ENCODE measurements at regions not wholly inside any gene's neighbourhood (a gene's known extent, or its start where the extent isn't known, plus 50 kb on each side); places are given as distances from the start of the nearest gene placed in this dataset.
A peak's percentile ranks its signal among the peaks of the same experiment; 100 is the strongest.

GRCh38 chr17:62164747-62165722 is 100.0 kb upstream of the MED13 start:
- no TSS peak for BruUV-seq (replicated peaks)
- peak; percentile 63 for FAIRE-seq
- POLR2A ChIA-PET: no interaction called here
- peak; percentile 11; the same call in 1 of the 2 replicates for TF ChIP-seq RXRB (CRISPR knock-in tag; IDR thresholded peaks at IDR 0.05; ENCODE audit: borderline replicate concordance)
- no peak for TF ChIP-seq RXRA (CRISPR knock-in tag; IDR thresholded peaks at IDR 0.05)
- TF ChIP-seq MXI1 (IDR thresholded peaks at IDR 0.05; ENCODE audit: borderline replicate concordance, low read depth, low read length): no peak
- TF ChIP-seq CENPT (CRISPR knock-in tag; IDR thresholded peaks at IDR 0.05; ENCODE audit: low read depth): no peak
- TF ChIP-seq MED13 (CRISPR knock-in tag; IDR thresholded peaks at IDR 0.05): no peak
- TF ChIP-seq ZNF33B (CRISPR knock-in tag; IDR thresholded peaks at IDR 0.05): no peak
- TF ChIP-seq ZNF326 (CRISPR knock-in tag; IDR thresholded peaks at IDR 0.05; ENCODE audit: borderline replicate concordance): no peak
- TF ChIP-seq POLR2AphosphoS5 (IDR thresholded peaks at IDR 0.05; ENCODE audit: low read depth, low read length): no peak
- TF ChIP-seq TBX2 (CRISPR knock-in tag; IDR thresholded peaks at IDR 0.05; ENCODE audit: borderline replicate concordance): peak; percentile 68; the same call in 1 of the 2 replicates
- no peak for TF ChIP-seq PHF21A (CRISPR knock-in tag; IDR thresholded peaks at IDR 0.05)
- TF ChIP-seq CREM (IDR thresholded peaks at IDR 0.05): peak; percentile 62
- no peak for TF ChIP-seq CREM (CRISPR knock-in tag; IDR thresholded peaks at IDR 0.05)
- no peak for TF ChIP-seq ZNF12 (CRISPR knock-in tag; IDR thresholded peaks at IDR 0.05)
- TF ChIP-seq ASH2L (IDR thresholded peaks at IDR 0.05; ENCODE audit: insufficient read length, low read depth, low read length): peak; percentile 46
- no peak for TF ChIP-seq ATF1 (CRISPR knock-in tag; IDR thresholded peaks at IDR 0.05)
- no peak for TF ChIP-seq MIXL1 (CRISPR knock-in tag; IDR thresholded peaks at IDR 0.05)
- no peak for TF ChIP-seq JARID2 (CRISPR knock-in tag; IDR thresholded peaks at IDR 0.05; ENCODE audit: insufficient replicate concordance)
- TF ChIP-seq NFYC (CRISPR knock-in tag; IDR thresholded peaks at IDR 0.05): no peak
- TF ChIP-seq ZBTB44 (CRISPR knock-in tag; IDR thresholded peaks at IDR 0.05): no peak
- no peak for TF ChIP-seq ZNF776 (CRISPR knock-in tag; IDR thresholded peaks at IDR 0.05)
- peak; percentile 60 for TF ChIP-seq SP5 (CRISPR knock-in tag; IDR thresholded peaks at IDR 0.05; ENCODE audit: borderline replicate concordance, low read depth)
- TF ChIP-seq ELF4 (CRISPR knock-in tag; IDR thresholded peaks at IDR 0.05; ENCODE audit: borderline replicate concordance): 0 out of 2 replicates have a peak, but pooled peaks have one; percentile 12
- no peak for TF ChIP-seq SMC3 (IDR thresholded peaks at IDR 0.05; ENCODE audit: low read length)
- TF ChIP-seq ZNF24 (IDR thresholded peaks at IDR 0.05): no peak

More at GRCh38 chr17:62164747-62165722, 100.0 kb upstream of the MED13 start:
- in situ Hi-C loops (cut with HindIII; ENCODE audit: extremely low pct_ligation_motif_present, low pct_unique_long_range_greater_than_20kb) (no loop called here), intact Hi-C loops (cut with micrococcal nuclease; ENCODE audit: unreplicated experiment) (no loop called here)
- CTCF ChIA-PET (ENCODE audit: low intra/inter-chr PET ratio, low total read pairs): no interaction called here
- peak; percentile 56 for DNase-seq (ENCODE audit: low spot score)
- no peaks in the 10 kb centered on the region for H3K36me3 ChIP-seq (replicated peaks in 1 of 2; ENCODE audit: control insufficient read depth in 1 of 2, insufficient read depth in 2 of 2, low read length in 2 of 2)
- H4K20me1 ChIP-seq (ENCODE audit: insufficient read depth, low read length): no peaks in the 10 kb centered on the region
- H3K4me1 ChIP-seq (ENCODE audit: insufficient read depth, low read length): peaks cover 36% of the 10 kb centered on the region
- peak overlapping the region; percentile 42 for H3K4me2 ChIP-seq (ENCODE audit: low read depth, low read length)
- peak; percentile 71 for ATAC-seq
- no peaks in the 10 kb centered on the region for H3K9me3 ChIP-seq (ENCODE audit: low read length)
- H3K27me3 ChIP-seq (ENCODE audit: control insufficient read depth in 1 of 2, insufficient read depth in 2 of 2, low read length in 2 of 2): 0 out of 5 replicates have a peak, but pooled peaks cover 0 to 3% of the 10 kb centered on the region in 2 experiments
- H3K9ac ChIP-seq (ENCODE audit: insufficient read depth, low read depth, low read length): no peak overlapping the region
- H2AFZ ChIP-seq (ENCODE audit: low read length): no peak overlapping the region
- 0% methylated on average over 3 of the region's 3 CpGs for WGBS (ENCODE audit: low lambda C conversion rate)
- H3K79me2 ChIP-seq (ENCODE audit: insufficient read depth, low read length): no peaks in the 10 kb centered on the region
- H3K4me3 ChIP-seq (replicated peaks in 1 of 3; ENCODE audit: insufficient read depth in 1 of 3, low read depth in 2 of 3, low read length in 3 of 3): no peak overlapping the region
- H3K27ac ChIP-seq (ENCODE audit: extremely low read length, insufficient read depth, low read length): no peak overlapping the region

Measured in HepG2 (cell line).